GM23338 (cell line): ENCODE measurements at regions not wholly inside any gene's neighbourhood (a gene's known extent, or its start where the extent isn't known, plus 50 kb on each side); places are given as distances from the start of the nearest gene placed in this dataset.

Experiments
- ATAC-seq: fragments of 200-7000 bp; cut with Tn5 transposase; 3 replicates; pipeline ENCODE4 v1.9.1; 2020
- DNase-seq: peaks from one replicate; pipeline ENCODE4 v3.0.0-alpha.2; 2015; ENCODE audit warnings: low spot score
- H2AFZ ChIP-seq: fragments of 200-600 bp; sonication (generic); 2 replicates; pipeline ENCODE4 v1.8.0; 2016; ENCODE audit warnings: antibody characterized with exemption, mild to moderate bottlenecking, moderate library complexity
- H3F3A ChIP-seq: fragments of 200-600 bp; sonication (generic); replicated peaks from 2 replicates; pipeline ENCODE4 v1.8.0; 2017; ENCODE audit warnings: antibody characterized with exemption, mixed run types, low read depth
- H3K27ac ChIP-seq: fragments of 200-600 bp; sonication (generic); 2 replicates; pipeline ENCODE4 v1.6.1; 2016; ENCODE audit warnings: low read depth
- H3K27me3 ChIP-seq: fragments of 200-600 bp; sonication (generic); 2 replicates; pipeline ENCODE4 v1.8.0; 2016; ENCODE audit warnings: mild to moderate bottlenecking, mixed run types, moderate library complexity; ENCODE audit not compliant: insufficient read depth
- H3K36me3 ChIP-seq: fragments of 200-600 bp; sonication (generic); 2 replicates; pipeline ENCODE4 v1.8.0; 2016; ENCODE audit warnings: mild to moderate bottlenecking; ENCODE audit not compliant: insufficient read depth
- H3K4me1 ChIP-seq: fragments of 200-600 bp; sonication (generic); 2 replicates; pipeline ENCODE4 v1.8.0; 2016; ENCODE audit warnings: mild to moderate bottlenecking, moderate library complexity; ENCODE audit not compliant: insufficient read depth
- H3K4me2 ChIP-seq: fragments of 200-600 bp; sonication (generic); 2 replicates; pipeline ENCODE4 v1.7.1; 2017; ENCODE audit warnings: mixed run types
- H3K4me3 ChIP-seq: fragments of 200-600 bp; sonication (generic); 2 replicates; pipeline ENCODE4 v1.6.1; 2016; ENCODE audit warnings: mixed run types
- H3K79me2 ChIP-seq: fragments of 200-600 bp; sonication (generic); replicated peaks from 2 replicates; pipeline ENCODE4 v1.8.0; 2017; ENCODE audit warnings: mild to moderate bottlenecking; ENCODE audit not compliant: insufficient read depth
- H3K9me2 ChIP-seq: fragments of 200-600 bp; sonication (generic); 2 replicates; pipeline ENCODE4 v1.8.0; 2017; ENCODE audit not compliant: insufficient read depth
- H4K20me1 ChIP-seq: fragments of 200-600 bp; sonication (generic); replicated peaks from 2 replicates; pipeline ENCODE4 v1.8.0; 2017; ENCODE audit warnings: mild to moderate bottlenecking; ENCODE audit not compliant: insufficient read depth
- H3K27ac Mint-ChIP-seq: 2 replicates; pipeline ENCODE4 v1.8.0; 2020; ENCODE audit warnings: inconsistent platforms, mild to moderate bottlenecking, moderate library complexity, mixed read lengths
- H3K27me3 Mint-ChIP-seq: 3 replicates; pipeline ENCODE4 v1.8.0; 2022; ENCODE audit warnings: low read depth, mild to moderate bottlenecking, moderate library complexity, mixed read lengths, inconsistent platforms; ENCODE audit not compliant: insufficient read depth, poor library complexity
- H3K36me3 Mint-ChIP-seq: 3 replicates; pipeline ENCODE4 v1.8.0; 2021; ENCODE audit warnings: low read depth, mild to moderate bottlenecking, inconsistent platforms, moderate library complexity, mixed read lengths
- H3K4me1 Mint-ChIP-seq: 3 replicates; pipeline ENCODE4 v1.8.0; 2020; ENCODE audit warnings: mild to moderate bottlenecking, inconsistent platforms, mixed read lengths
- H3K4me3 Mint-ChIP-seq: 3 replicates; pipeline ENCODE4 v1.8.0; 2021; ENCODE audit warnings: moderate library complexity, mild to moderate bottlenecking, inconsistent platforms, mixed read lengths
- H3K9me3 Mint-ChIP-seq: 3 replicates; pipeline ENCODE4 v1.8.0; 2020; ENCODE audit warnings: moderate library complexity, mild to moderate bottlenecking, inconsistent platforms, mixed read lengths
- EZH2 ChIP-seq: fragments of 200-600 bp; sonication (generic); IDR thresholded peaks from one replicate; pipeline ENCODE4 v1.8.0; 2017; ENCODE audit warnings: antibody characterized with exemption, mild to moderate bottlenecking, low read depth; ENCODE audit not compliant: unreplicated experiment
- EZH2phosphoT487 ChIP-seq: fragments of 200-600 bp; sonication (generic); IDR thresholded peaks from one replicate; pipeline ENCODE4 v1.8.1; 2018; ENCODE audit warnings: antibody characterized with exemption; ENCODE audit not compliant: unreplicated experiment
- POLR2AphosphoS5 ChIP-seq: IDR thresholded peaks from 2 replicates; pipeline ENCODE4 v1.6.1; 2016; ENCODE audit warnings: antibody characterized with exemption, low read depth
- STAT1 ChIP-seq: IDR thresholded peaks from one replicate; pipeline ENCODE4 v1.6.1; 2016; ENCODE audit warnings: antibody characterized with exemption; ENCODE audit not compliant: unreplicated experiment
- TF ChIP-seq, protein P1 (sequence below): fragments of 250-450 bp; sonication (Bioruptor Pico); IDR thresholded peaks from 2 replicates; pipeline ENCODE4 v1.5.0; 2020; ENCODE audit warnings: mild to moderate bottlenecking, moderate library complexity

DNA sequence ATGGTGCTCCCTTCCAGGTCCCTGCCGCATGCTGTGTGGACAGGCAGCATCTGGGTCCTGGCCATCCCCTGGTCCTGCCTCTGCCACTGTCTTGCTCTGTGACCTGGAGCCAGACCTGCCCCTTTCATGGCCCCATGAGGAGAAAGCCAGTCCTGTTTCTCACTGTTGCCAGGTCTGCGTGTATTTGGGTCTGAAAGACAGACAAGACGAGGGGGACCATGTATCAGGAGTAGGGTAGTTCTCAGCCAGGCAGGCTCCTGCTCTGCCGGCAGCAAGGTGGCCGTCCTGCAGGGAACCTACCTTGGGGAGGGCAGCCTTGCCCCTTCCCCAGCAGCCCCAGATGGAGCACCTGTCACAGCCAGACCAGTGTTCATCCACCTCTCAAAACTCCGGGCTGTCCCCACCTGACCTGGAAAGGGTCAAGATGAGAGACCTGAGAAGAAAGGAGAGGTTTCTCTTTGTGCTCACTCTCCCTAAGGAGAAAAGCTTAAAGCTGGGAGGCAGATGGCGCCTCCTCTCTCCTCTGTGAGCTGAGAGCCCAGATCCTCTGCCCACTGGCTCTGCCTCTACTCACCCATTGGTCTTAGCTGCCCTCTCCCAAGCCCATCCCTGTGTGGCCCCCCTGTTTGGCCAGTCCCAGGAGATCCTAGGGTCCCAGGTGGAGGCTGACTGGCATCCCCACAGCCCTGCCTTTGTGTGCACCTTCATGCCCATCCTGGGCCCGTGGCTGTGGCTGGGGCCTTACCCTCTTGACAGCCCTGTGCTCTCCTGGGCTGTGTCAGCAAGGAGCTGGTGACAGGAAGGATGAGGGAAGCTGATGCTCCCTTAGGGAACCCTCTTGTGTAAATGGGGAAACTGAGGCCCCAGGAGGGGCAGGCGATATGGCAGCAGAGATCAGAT, 116.1 kb upstream of the PCBD1 start:
- DNase-seq (no peak), ATAC-seq (no peak)
- no peak overlapping the region for H3K27ac ChIP-seq
- no peak overlapping the region for H3K4me3 Mint-ChIP-seq
- no peaks in the 10 kb centered on the region for H3K27me3 ChIP-seq
- no peak overlapping the region for H3K27ac Mint-ChIP-seq
- TF ChIP-seq, protein P1, sequence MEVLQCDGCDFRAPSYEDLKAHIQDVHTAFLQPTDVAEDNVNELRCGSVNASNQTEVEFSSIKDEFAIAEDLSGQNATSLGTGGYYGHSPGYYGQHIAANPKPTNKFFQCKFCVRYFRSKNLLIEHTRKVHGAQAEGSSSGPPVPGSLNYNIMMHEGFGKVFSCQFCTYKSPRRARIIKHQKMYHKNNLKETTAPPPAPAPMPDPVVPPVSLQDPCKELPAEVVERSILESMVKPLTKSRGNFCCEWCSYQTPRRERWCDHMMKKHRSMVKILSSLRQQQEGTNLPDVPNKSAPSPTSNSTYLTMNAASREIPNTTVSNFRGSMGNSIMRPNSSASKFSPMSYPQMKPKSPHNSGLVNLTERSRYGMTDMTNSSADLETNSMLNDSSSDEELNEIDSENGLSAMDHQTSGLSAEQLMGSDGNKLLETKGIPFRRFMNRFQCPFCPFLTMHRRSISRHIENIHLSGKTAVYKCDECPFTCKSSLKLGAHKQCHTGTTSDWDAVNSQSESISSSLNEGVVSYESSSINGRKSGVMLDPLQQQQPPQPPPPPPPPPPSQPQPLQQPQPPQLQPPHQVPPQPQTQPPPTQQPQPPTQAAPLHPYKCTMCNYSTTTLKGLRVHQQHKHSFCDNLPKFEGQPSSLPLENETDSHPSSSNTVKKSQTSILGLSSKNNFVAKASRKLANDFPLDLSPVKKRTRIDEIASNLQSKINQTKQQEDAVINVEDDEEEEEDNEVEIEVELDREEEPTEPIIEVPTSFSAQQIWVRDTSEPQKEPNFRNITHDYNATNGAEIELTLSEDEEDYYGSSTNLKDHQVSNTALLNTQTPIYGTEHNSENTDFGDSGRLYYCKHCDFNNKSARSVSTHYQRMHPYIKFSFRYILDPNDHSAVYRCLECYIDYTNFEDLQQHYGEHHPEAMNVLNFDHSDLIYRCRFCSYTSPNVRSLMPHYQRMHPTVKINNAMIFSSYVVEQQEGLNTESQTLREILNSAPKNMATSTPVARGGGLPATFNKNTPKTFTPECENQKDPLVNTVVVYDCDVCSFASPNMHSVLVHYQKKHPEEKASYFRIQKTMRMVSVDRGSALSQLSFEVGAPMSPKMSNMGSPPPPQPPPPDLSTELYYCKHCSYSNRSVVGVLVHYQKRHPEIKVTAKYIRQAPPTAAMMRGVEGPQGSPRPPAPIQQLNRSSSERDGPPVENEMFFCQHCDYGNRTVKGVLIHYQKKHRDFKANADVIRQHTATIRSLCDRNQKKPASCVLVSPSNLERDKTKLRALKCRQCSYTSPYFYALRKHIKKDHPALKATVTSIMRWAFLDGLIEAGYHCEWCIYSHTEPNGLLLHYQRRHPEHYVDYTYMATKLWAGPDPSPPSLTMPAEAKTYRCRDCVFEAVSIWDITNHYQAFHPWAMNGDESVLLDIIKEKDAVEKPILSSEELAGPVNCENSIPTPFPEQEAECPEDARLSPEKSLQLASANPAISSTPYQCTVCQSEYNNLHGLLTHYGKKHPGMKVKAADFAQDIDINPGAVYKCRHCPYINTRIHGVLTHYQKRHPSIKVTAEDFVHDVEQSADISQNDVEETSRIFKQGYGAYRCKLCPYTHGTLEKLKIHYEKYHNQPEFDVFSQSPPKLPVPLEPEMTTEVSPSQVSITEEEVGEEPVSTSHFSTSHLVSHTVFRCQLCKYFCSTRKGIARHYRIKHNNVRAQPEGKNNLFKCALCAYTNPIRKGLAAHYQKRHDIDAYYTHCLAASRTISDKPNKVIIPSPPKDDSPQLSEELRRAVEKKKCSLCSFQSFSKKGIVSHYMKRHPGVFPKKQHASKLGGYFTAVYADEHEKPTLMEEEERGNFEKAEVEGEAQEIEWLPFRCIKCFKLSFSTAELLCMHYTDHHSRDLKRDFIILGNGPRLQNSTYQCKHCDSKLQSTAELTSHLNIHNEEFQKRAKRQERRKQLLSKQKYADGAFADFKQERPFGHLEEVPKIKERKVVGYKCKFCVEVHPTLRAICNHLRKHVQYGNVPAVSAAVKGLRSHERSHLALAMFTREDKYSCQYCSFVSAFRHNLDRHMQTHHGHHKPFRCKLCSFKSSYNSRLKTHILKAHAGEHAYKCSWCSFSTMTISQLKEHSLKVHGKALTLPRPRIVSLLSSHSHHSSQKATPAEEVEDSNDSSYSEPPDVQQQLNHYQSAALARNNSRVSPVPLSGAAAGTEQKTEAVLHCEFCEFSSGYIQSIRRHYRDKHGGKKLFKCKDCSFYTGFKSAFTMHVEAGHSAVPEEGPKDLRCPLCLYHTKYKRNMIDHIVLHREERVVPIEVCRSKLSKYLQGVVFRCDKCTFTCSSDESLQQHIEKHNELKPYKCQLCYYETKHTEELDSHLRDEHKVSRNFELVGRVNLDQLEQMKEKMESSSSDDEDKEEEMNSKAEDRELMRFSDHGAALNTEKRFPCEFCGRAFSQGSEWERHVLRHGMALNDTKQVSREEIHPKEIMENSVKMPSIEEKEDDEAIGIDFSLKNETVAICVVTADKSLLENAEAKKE (CRISPR knock-in tag): no peak
- TF ChIP-seq POLR2AphosphoS5 (no peak), EZH2phosphoT487 (no peak), EZH2 (no peak), STAT1 (no peak)
- no peak overlapping the region for H2AFZ ChIP-seq
- H3K79me2 ChIP-seq: no peaks in the 10 kb centered on the region
- H3K36me3 Mint-ChIP-seq: no peaks in the 10 kb centered on the region; the same call in 2 of the 3 replicates
- peaks cover 12% of the 10 kb centered on the region for H3K4me1 Mint-ChIP-seq
- peaks cover 13% of the 10 kb centered on the region for H3K9me2 ChIP-seq
- H3K36me3 ChIP-seq: no peaks in the 10 kb centered on the region
- no peaks in the 10 kb centered on the region for H4K20me1 ChIP-seq
- peaks cover 6% of the 10 kb centered on the region for H3K27me3 Mint-ChIP-seq
- H3K4me3 ChIP-seq: no peak overlapping the region
- peaks cover 7% of the 10 kb centered on the region; the same call in 1 of the 2 replicates for H3K4me1 ChIP-seq
- peaks cover 3% of the 10 kb centered on the region for H3K9me3 Mint-ChIP-seq
- H3K4me2 ChIP-seq: no peak overlapping the region
- no peaks in the 10 kb centered on the region for H3F3A ChIP-seq
